GM23338 (cell line): ENCODE measurements at regions not wholly inside any gene's neighbourhood (a gene's known extent, or its start where the extent isn't known, plus 50 kb on each side); places are given as distances from the start of the nearest gene placed in this dataset.

Source experiments
- ATAC-seq: fragments of 200-7000 bp; cut with Tn5 transposase; 3 replicates; pipeline ENCODE4 v1.9.1; 2020
- DNase-seq: peaks from one replicate; pipeline ENCODE4 v3.0.0-alpha.2; 2015; ENCODE audit warnings: low spot score
- H2AFZ ChIP-seq: fragments of 200-600 bp; sonication (generic); 2 replicates; pipeline ENCODE4 v1.8.0; 2016; ENCODE audit warnings: antibody characterized with exemption, mild to moderate bottlenecking, moderate library complexity
- H3F3A ChIP-seq: fragments of 200-600 bp; sonication (generic); replicated peaks from 2 replicates; pipeline ENCODE4 v1.8.0; 2017; ENCODE audit warnings: antibody characterized with exemption, mixed run types, low read depth
- H3K27ac ChIP-seq: fragments of 200-600 bp; sonication (generic); 2 replicates; pipeline ENCODE4 v1.6.1; 2016; ENCODE audit warnings: low read depth
- H3K27me3 ChIP-seq: fragments of 200-600 bp; sonication (generic); 2 replicates; pipeline ENCODE4 v1.8.0; 2016; ENCODE audit warnings: mild to moderate bottlenecking, mixed run types, moderate library complexity; ENCODE audit not compliant: insufficient read depth
- H3K36me3 ChIP-seq: fragments of 200-600 bp; sonication (generic); 2 replicates; pipeline ENCODE4 v1.8.0; 2016; ENCODE audit warnings: mild to moderate bottlenecking; ENCODE audit not compliant: insufficient read depth
- H3K4me1 ChIP-seq: fragments of 200-600 bp; sonication (generic); 2 replicates; pipeline ENCODE4 v1.8.0; 2016; ENCODE audit warnings: mild to moderate bottlenecking, moderate library complexity; ENCODE audit not compliant: insufficient read depth
- H3K4me2 ChIP-seq: fragments of 200-600 bp; sonication (generic); 2 replicates; pipeline ENCODE4 v1.7.1; 2017; ENCODE audit warnings: mixed run types
- H3K4me3 ChIP-seq: fragments of 200-600 bp; sonication (generic); 2 replicates; pipeline ENCODE4 v1.6.1; 2016; ENCODE audit warnings: mixed run types
- H3K79me2 ChIP-seq: fragments of 200-600 bp; sonication (generic); replicated peaks from 2 replicates; pipeline ENCODE4 v1.8.0; 2017; ENCODE audit warnings: mild to moderate bottlenecking; ENCODE audit not compliant: insufficient read depth
- H3K9me2 ChIP-seq: fragments of 200-600 bp; sonication (generic); 2 replicates; pipeline ENCODE4 v1.8.0; 2017; ENCODE audit not compliant: insufficient read depth
- H4K20me1 ChIP-seq: fragments of 200-600 bp; sonication (generic); replicated peaks from 2 replicates; pipeline ENCODE4 v1.8.0; 2017; ENCODE audit warnings: mild to moderate bottlenecking; ENCODE audit not compliant: insufficient read depth
- H3K27ac Mint-ChIP-seq: 2 replicates; pipeline ENCODE4 v1.8.0; 2020; ENCODE audit warnings: inconsistent platforms, mild to moderate bottlenecking, moderate library complexity, mixed read lengths
- H3K27me3 Mint-ChIP-seq: 3 replicates; pipeline ENCODE4 v1.8.0; 2022; ENCODE audit warnings: low read depth, mild to moderate bottlenecking, moderate library complexity, mixed read lengths, inconsistent platforms; ENCODE audit not compliant: insufficient read depth, poor library complexity
- H3K36me3 Mint-ChIP-seq: 3 replicates; pipeline ENCODE4 v1.8.0; 2021; ENCODE audit warnings: low read depth, mild to moderate bottlenecking, inconsistent platforms, moderate library complexity, mixed read lengths
- H3K4me1 Mint-ChIP-seq: 3 replicates; pipeline ENCODE4 v1.8.0; 2020; ENCODE audit warnings: mild to moderate bottlenecking, inconsistent platforms, mixed read lengths
- H3K4me3 Mint-ChIP-seq: 3 replicates; pipeline ENCODE4 v1.8.0; 2021; ENCODE audit warnings: moderate library complexity, mild to moderate bottlenecking, inconsistent platforms, mixed read lengths
- H3K9me3 Mint-ChIP-seq: 3 replicates; pipeline ENCODE4 v1.8.0; 2020; ENCODE audit warnings: moderate library complexity, mild to moderate bottlenecking, inconsistent platforms, mixed read lengths
- CREB1 ChIP-seq: fragments of 250-450 bp; sonication (Bioruptor Pico); IDR thresholded peaks from 2 replicates; pipeline ENCODE4 v1.5.0; 2020; ENCODE audit warnings: low read depth, mild to moderate bottlenecking, moderate library complexity
- CTCF ChIP-seq, 2 experiments: fragments of 200-600 bp in 1 of 2; sonication (generic) in 1 of 2; conservative IDR thresholded peaks; 2 replicates each; pipeline versions ENCODE4 v1.5.1 to v1.6.1; 2016 to 2017; ENCODE audit warnings: antibody characterized with exemption in 2 of 2, low read depth in 2 of 2, mild to moderate bottlenecking in 2 of 2, moderate library complexity in 1 of 2
- ETS1 ChIP-seq: IDR thresholded peaks from 2 replicates; pipeline ENCODE4 v1.6.1; 2016; ENCODE audit warnings: antibody characterized with exemption
- EZH2 ChIP-seq: fragments of 200-600 bp; sonication (generic); IDR thresholded peaks from one replicate; pipeline ENCODE4 v1.8.0; 2017; ENCODE audit warnings: antibody characterized with exemption, mild to moderate bottlenecking, low read depth; ENCODE audit not compliant: unreplicated experiment
- EZH2phosphoT487 ChIP-seq: fragments of 200-600 bp; sonication (generic); IDR thresholded peaks from one replicate; pipeline ENCODE4 v1.8.1; 2018; ENCODE audit warnings: antibody characterized with exemption; ENCODE audit not compliant: unreplicated experiment
- JUNB ChIP-seq: IDR thresholded peaks from one replicate; pipeline ENCODE4 v1.6.1; 2016; ENCODE audit warnings: antibody characterized with exemption; ENCODE audit not compliant: unreplicated experiment
- NANOG ChIP-seq: IDR thresholded peaks from 2 replicates; pipeline ENCODE4 v1.6.1; 2016; ENCODE audit warnings: antibody characterized with exemption, borderline replicate concordance
- POLR2AphosphoS5 ChIP-seq: IDR thresholded peaks from 2 replicates; pipeline ENCODE4 v1.6.1; 2016; ENCODE audit warnings: antibody characterized with exemption, low read depth
- REST ChIP-seq: IDR thresholded peaks from one replicate; pipeline ENCODE4 v1.6.1; 2018; ENCODE audit warnings: antibody characterized with exemption; ENCODE audit not compliant: unreplicated experiment
- STAT1 ChIP-seq: IDR thresholded peaks from one replicate; pipeline ENCODE4 v1.6.1; 2016; ENCODE audit warnings: antibody characterized with exemption; ENCODE audit not compliant: unreplicated experiment
- ZNF114 ChIP-seq: fragments of 250-450 bp; sonication (Bioruptor Pico); IDR thresholded peaks from 2 replicates; pipeline ENCODE4 v1.5.0; 2020; ENCODE audit warnings: mild to moderate bottlenecking, moderate library complexity
- ZNF331 ChIP-seq: fragments of 250-450 bp; sonication (Bioruptor Pico); IDR thresholded peaks from 2 replicates; pipeline ENCODE4 v1.5.0; 2020; ENCODE audit warnings: low read depth, mild to moderate bottlenecking, moderate library complexity

DNA sequence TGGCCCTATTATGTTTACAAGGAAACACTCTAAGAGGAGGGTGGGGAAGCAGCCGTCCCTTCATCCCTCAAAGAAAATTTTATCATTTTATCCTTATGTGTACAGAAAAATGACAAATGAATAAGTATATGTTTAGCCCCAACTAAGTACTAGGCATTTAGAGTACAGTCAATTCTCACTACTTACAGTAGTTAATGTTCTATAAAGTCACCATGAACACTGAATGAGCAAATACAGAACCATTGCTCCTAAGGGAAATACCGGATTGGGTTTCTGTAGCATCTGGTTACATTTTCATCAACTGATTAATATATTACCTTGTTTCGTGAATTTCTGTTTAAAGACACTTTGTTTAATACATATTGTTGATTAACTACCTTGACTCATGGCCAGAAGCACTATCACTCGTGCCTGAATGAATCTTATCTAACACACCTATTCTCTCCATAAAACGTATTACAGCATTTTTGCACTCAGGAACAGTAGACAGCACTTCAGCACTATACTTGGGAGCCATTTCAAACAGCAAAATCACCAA lies 109.3 kb downstream of the ASB9 start:
- Histone ChIP-seq H3K79me2 (no peaks in the 10 kb centered on the region), H3K4me3 (no peak overlapping the region), H2AFZ (no peak overlapping the region), H3K36me3 (no peaks in the 10 kb centered on the region), H3F3A (no peaks in the 10 kb centered on the region), H3K4me2 (no peak overlapping the region), H3K27me3 (no peaks in the 10 kb centered on the region), H4K20me1 (no peaks in the 10 kb centered on the region), H3K9me2 (no peaks in the 10 kb centered on the region), H3K27ac (no peak overlapping the region), H3K4me1 (no peaks in the 10 kb centered on the region)
- no peaks in the 10 kb centered on the region for H3K9me3 Mint-ChIP-seq
- DNase-seq (no peak), ATAC-seq (no peak)
- H3K27ac Mint-ChIP-seq = no peak overlapping the region
- H3K36me3 Mint-ChIP-seq = no peaks in the 10 kb centered on the region
- TF ChIP-seq STAT1 (no peak), CTCF (conservative IDR thresholded peaks at IDR 0.05; ENCODE audit: low read depth in 2 of 2) (no peak), ETS1 (no peak), JUNB (no peak), CREB1 (CRISPR knock-in tag) (no peak), POLR2AphosphoS5 (no peak)
- no peaks in the 10 kb centered on the region for H3K27me3 Mint-ChIP-seq
- H3K4me1 Mint-ChIP-seq = no peaks in the 10 kb centered on the region
- no peak overlapping the region for H3K4me3 Mint-ChIP-seq

- no peak overlapping the region for H2AFZ ChIP-seq
- ATAC-seq = no peak
- TF ChIP-seq REST (no peak), ZNF331 (CRISPR knock-in tag) (no peak), CREB1 (CRISPR knock-in tag) (no peak), JUNB (no peak), STAT1 (no peak), NANOG (no peak), ETS1 (no peak), CTCF (conservative IDR thresholded peaks at IDR 0.05; ENCODE audit: low read depth in 2 of 2) (no peak), EZH2phosphoT487 (no peak), EZH2 (no peak), POLR2AphosphoS5 (no peak), ZNF114 (CRISPR knock-in tag) (no peak)
Observed at GRCh38 chrX:15158736-15159406, 111.0 kb downstream of the ASB9 start.

More at GRCh38 chrX:15158736-15159406, 111.0 kb downstream of the ASB9 start:
- H3K27me3 Mint-ChIP-seq = no peaks in the 10 kb centered on the region
- Histone ChIP-seq H3K27ac (no peak overlapping the region), H4K20me1 (no peaks in the 10 kb centered on the region), H3K9me2 (no peaks in the 10 kb centered on the region), H3K4me2 (no peak overlapping the region), H3K36me3 (no peaks in the 10 kb centered on the region), H3F3A (no peaks in the 10 kb centered on the region), H3K79me2 (no peaks in the 10 kb centered on the region), H3K4me3 (no peak overlapping the region), H3K27me3 (no peaks in the 10 kb centered on the region), H3K4me1 (no peaks in the 10 kb centered on the region)
- no peak overlapping the region for H3K27ac Mint-ChIP-seq
- no peak overlapping the region for H3K4me3 Mint-ChIP-seq
- no peak for DNase-seq
- no peaks in the 10 kb centered on the region for H3K9me3 Mint-ChIP-seq
- H3K36me3 Mint-ChIP-seq = no peaks in the 10 kb centered on the region
- H3K4me1 Mint-ChIP-seq = no peaks in the 10 kb centered on the region
